SK-N-MC (cell line): ENCODE measurements at regions not wholly inside any gene's neighbourhood (a gene's known extent, or its start where the extent isn't known, plus 50 kb on each side); places are given as distances from the start of the nearest gene placed in this dataset.
"Not testable (repeated sequence)": the region's sequence is repeated elsewhere in the genome, so short reads cannot be mapped to it uniquely, and the experiment has no call there.

Source experiments
- DNase-seq: peaks from one replicate; pipeline ENCODE4 v3.0.0-alpha.2; 2011; ENCODE audit warnings: low read depth, low spot score
- H3K27ac ChIP-seq: fragments of 200-600 bp; sonication (generic); 2 replicates; pipeline ENCODE4 v1.5.1; 2016; ENCODE audit warnings: mixed run types
- H3K36me3 ChIP-seq: fragments of 200-600 bp; sonication (generic); 2 replicates; pipeline ENCODE4 v1.6.1; 2017; ENCODE audit warnings: antibody characterized with exemption, low read length, mixed read lengths; ENCODE audit not compliant: insufficient read depth
- H3K4me3 ChIP-seq: fragments of 200-600 bp; sonication (generic); 2 replicates; pipeline ENCODE4 v1.5.1; 2016
- H3K9ac ChIP-seq: fragments of 200-600 bp; sonication (generic); 2 replicates; pipeline ENCODE4 v1.8.0; 2017; ENCODE audit warnings: mixed run types, mixed read lengths; ENCODE audit not compliant: insufficient read length
- H3K9me3 ChIP-seq: fragments of 200-600 bp; sonication (generic); 2 replicates; pipeline ENCODE4 v1.6.1; 2017; ENCODE audit warnings: low read depth, mild to moderate bottlenecking, antibody characterized with exemption, low read length, moderate library complexity, mixed read lengths
- EZH2 ChIP-seq: fragments of 200-600 bp; sonication (generic); IDR thresholded peaks from one replicate; pipeline ENCODE4 v1.6.1; 2017; ENCODE audit warnings: antibody characterized with exemption
- FOXP2 ChIP-seq: optimal IDR thresholded peaks from 2 replicates; pipeline ENCODE3; 2011; ENCODE audit warnings: mild to moderate bottlenecking, moderate library complexity; ENCODE audit not compliant: insufficient read depth; ENCODE audit errors: extremely low read length, control extremely low read depth
- POLR2AphosphoS5 ChIP-seq: IDR thresholded peaks from 2 replicates; pipeline ENCODE4 v1.6.1; 2012; ENCODE audit warnings: mild to moderate bottlenecking, low read depth, low read length, borderline replicate concordance

DNA sequence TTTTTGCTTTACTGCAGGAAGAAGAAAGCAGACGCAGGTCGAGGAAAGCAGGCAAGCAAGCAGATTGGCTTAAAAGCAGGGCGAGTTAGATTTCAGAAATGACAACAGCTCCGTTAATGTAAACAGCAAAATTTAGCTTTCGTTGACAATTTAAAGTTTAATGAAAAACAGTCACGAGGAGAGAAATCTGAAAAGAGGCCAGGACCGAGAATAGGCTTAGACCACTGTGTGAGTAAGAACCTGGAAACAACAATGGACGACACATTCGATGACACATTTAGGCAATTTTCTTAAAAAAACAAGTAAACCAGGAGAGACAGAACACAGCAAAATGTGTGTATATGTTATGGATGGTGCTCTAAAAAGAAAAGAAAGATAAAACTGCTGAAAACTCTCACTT lies 155.3 kb downstream of the ISOC1 start:
- no peak overlapping the region for H3K4me3 ChIP-seq
- no peaks in the 10 kb centered on the region for H3K36me3 ChIP-seq
- H3K9me3 ChIP-seq: no peaks in the 10 kb centered on the region
- H3K27ac ChIP-seq: no peak overlapping the region
- no peak for DNase-seq
- no peak overlapping the region for H3K9ac ChIP-seq
- no peak for TF ChIP-seq POLR2AphosphoS5
- no peak for TF ChIP-seq EZH2
- TF ChIP-seq FOXP2: no peak

DNA sequence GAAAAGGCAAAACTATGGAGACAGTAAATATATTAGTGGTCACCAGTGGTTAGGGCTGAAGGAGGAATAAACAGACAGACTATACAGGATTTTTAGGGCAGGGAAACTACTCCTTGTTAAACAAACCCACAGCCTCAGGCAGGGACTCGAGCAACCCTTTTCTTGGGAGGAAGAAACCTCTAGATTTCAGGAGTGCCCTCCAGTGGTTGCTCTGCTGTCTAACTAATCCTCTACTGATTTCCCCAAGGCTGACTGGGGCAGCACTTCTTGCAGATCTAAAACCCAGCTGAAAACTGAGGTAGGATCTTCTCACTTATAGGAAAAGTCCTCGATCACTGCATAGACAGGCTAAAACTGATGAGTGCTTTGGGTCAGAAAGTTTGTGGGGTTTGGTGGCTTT lies 176.8 kb downstream of the ISOC1 start:
- TF ChIP-seq POLR2AphosphoS5: no peak
- TF ChIP-seq FOXP2: no peak
- TF ChIP-seq EZH2: no peak
- Histone ChIP-seq H3K36me3 (no peaks in the 10 kb centered on the region), H3K4me3 (no peak overlapping the region), H3K9me3 (no peaks in the 10 kb centered on the region), H3K9ac (no peak overlapping the region), H3K27ac (no peak overlapping the region)
- no peak for DNase-seq

DNA sequence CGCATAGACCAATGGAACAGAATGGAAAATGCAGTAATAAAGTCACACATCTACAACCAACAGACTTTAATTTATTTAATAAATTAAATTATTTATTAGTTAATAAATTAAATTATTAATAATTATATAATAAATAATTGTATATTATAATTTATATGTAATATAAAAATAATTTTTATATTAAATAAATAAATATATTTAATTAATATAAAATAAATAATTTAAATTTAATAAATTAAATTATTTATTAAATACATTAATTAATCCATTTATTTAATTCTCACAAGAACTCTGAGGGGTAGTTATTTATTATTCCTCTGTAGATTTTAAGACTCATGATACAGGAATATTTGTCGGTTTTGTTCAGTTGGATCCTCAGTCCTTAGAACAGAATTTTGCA lies 176.1 kb upstream of the ADAMTS19 start:
- no peaks in the 10 kb centered on the region for H3K36me3 ChIP-seq
- H3K4me3 ChIP-seq: no peak overlapping the region
- TF ChIP-seq FOXP2 (no peak), EZH2 (no peak), POLR2AphosphoS5 (no peak)
- no peak for DNase-seq
- H3K9ac ChIP-seq: no peak overlapping the region
- H3K9me3 ChIP-seq: no peaks in the 10 kb centered on the region
- no peak overlapping the region for H3K27ac ChIP-seq

DNA sequence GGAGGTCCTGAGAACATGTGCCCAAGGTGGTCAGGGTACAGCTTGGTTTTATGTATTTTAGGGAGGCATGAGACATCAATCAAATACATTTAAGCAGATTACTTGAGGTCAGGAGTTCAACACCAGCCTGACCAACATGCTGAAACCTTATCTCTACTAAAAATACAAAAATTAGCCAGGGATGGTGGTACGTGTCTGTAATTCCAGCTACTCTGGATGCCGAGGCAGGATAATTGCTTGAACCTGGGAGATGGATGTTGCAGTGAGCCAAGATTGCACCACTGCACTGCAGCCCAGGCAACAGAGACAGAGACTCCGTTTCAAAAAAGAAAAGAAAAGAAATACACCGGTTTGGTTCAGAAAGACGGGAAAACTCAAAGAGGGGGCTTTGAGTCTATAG lies 165.9 kb upstream of the ADAMTS19 start:
- H3K9me3 ChIP-seq, H3K36me3 ChIP-seq, H3K27ac ChIP-seq, DNase-seq, H3K4me3 ChIP-seq, H3K9ac ChIP-seq: not testable (repeated sequence)

DNA sequence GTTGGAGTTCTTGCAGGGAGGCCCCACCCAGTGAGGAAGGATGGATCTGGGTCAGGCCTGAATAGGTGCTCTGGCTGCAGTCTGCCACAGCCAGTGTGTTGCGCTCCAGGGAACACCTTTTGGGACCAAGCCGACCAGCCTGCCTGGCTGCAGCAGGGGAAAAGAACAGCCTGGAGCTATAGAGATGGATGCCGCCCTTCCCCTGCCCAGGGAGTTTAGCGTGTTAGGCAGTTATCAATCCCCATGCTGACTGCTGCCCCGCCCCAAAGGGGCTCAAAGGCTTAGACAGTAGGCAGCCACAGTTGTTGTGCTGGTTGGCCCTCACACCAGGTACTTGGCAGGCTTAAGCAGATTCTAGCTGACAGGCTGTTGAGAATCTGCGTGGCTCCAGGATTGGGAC lies 153.4 kb upstream of the ADAMTS19 start:
- DNase-seq: no peak
- Histone ChIP-seq H3K36me3 (no peaks in the 10 kb centered on the region), H3K9me3 (no peaks in the 10 kb centered on the region), H3K4me3 (no peak overlapping the region), H3K9ac (no peak overlapping the region), H3K27ac (no peak overlapping the region)
- no peak for TF ChIP-seq EZH2
- no peak for TF ChIP-seq POLR2AphosphoS5
- no peak for TF ChIP-seq FOXP2

DNA sequence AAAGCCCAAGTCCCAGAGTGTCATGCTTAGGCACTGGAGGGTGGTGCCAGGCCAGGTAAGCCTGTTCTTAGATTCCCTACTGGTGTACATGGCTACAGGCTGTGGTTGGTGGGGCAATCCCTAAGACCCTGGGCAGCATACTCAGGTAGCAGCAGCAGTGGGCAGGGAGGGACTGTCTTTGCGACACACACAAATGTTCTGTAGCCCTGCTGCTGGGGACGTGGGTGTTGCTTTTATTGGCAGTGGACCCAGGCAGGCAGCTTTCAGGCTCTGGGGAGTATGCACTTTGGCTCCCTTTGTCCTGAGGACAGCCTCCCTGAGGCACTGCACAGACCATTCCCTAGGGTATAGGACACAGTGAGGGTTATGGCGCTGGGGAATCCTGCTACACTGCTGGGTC lies 137.1 kb upstream of the ADAMTS19 start:
- Histone ChIP-seq H3K4me3 (no peak overlapping the region), H3K9me3 (no peaks in the 10 kb centered on the region), H3K36me3 (no peaks in the 10 kb centered on the region), H3K27ac (no peak overlapping the region), H3K9ac (no peak overlapping the region)
- no peak for DNase-seq
- TF ChIP-seq EZH2 (no peak), POLR2AphosphoS5 (no peak), FOXP2 (no peak)

DNA sequence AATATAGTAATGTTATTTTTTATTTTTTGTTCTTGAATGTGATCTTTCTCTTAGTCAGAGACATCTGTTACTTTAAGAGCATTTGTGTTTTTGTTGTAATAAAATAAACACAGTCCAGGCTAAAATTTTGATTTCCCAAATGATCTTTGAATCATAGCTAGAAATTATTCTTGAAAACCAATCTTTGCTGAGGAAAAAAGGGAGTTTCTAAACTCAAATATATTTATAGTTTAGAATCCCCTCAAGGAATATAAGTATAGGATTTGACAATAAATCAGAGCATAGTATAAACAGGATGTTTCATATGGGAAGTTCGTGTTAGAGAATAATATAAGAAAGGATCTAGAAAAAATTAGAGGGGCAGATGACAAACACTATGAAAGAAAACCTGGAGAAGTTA lies 118.8 kb upstream of the ADAMTS19 start:
- H3K36me3 ChIP-seq: no peaks in the 10 kb centered on the region
- H3K9ac ChIP-seq: no peak overlapping the region
- TF ChIP-seq FOXP2 (no peak), EZH2 (no peak), POLR2AphosphoS5 (no peak)
- no peak overlapping the region for H3K27ac ChIP-seq
- no peak overlapping the region for H3K4me3 ChIP-seq
- no peaks in the 10 kb centered on the region for H3K9me3 ChIP-seq
- DNase-seq: no peak

DNA sequence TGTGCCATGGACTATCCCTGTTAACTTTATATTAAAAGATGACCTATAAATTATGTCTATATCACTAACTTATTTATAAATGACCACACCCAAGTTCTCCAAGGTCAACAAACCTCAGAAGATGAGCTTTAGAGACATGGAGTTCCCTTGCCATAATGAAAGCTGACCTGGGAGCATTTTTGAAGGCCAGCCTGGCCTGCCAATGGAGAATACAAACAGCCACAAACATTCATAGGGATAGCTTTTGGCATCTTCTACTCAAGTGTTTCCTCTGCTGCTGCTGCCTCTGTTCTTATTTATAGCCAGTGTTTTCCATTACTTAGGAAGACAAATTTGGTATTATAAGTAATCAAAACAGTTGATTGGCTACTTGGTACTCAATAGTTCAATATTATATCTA lies 117.3 kb upstream of the ADAMTS19 start:
- Histone ChIP-seq H3K9me3 (no peaks in the 10 kb centered on the region), H3K36me3 (no peaks in the 10 kb centered on the region), H3K27ac (no peak overlapping the region), H3K9ac (no peak overlapping the region), H3K4me3 (no peak overlapping the region)
- no peak for TF ChIP-seq FOXP2
- no peak for DNase-seq

DNA sequence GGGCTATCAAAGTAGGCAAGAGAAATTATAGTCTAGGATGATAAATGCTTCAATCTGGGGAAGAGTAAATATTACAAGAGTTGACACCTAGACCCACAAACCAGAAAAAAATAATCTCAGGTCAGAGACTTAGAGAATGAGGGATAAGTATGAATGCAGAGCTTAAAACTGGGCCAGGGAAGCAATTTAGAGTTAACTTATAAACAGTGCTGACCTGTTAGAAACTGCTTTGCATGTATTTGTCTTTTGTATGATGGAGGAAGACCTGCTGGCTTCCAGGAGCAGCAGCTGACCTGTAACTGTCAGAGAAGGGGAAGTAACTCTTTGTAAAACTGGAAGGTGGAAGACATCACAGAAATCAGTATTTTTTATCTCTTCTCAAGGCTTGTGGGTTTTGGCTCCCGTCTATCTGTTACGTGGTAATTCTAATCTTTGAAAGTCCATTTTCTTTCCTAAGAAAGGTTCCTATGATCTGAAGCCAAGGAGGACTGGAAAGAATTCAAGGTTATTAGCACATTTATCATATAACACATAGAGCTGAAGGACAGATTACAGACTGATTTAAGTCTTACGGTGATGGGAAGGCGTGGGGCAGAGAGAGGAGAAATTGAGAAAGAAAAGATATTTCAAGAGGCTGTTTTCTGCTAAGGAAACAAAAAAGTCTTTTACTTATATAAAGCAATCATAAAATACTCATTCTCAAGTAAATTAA lies 114.7 kb upstream of the ADAMTS19 start:
- no peak for DNase-seq
- H3K9ac ChIP-seq: no peak overlapping the region
- TF ChIP-seq EZH2 (no peak), POLR2AphosphoS5 (no peak), FOXP2 (no peak)
- no peak overlapping the region for H3K4me3 ChIP-seq
- no peaks in the 10 kb centered on the region for H3K36me3 ChIP-seq
- H3K9me3 ChIP-seq: no peaks in the 10 kb centered on the region
- H3K27ac ChIP-seq: no peak overlapping the region

DNA sequence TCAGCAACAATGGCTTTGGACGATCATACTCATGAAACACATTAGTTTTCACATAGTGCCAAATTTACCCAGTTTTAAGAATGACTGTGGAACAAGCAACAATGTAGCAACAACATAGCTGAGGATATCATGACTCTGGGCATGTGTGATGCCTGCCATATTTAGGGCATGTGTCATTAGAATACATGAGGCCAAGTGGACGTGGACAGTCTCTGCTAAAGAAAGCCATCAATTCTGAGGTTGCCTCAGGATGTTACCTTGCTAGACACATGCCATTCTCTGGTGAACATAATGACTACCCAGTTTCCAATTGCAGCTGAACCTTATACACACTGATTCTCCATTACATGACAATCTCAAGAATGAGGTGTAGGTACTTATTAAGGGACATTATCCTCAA lies 103.3 kb upstream of the ADAMTS19 start:
- TF ChIP-seq FOXP2 (no peak), POLR2AphosphoS5 (no peak), EZH2 (no peak)
- H3K4me3 ChIP-seq: no peak overlapping the region
- no peaks in the 10 kb centered on the region for H3K9me3 ChIP-seq
- no peak for DNase-seq
- no peak overlapping the region for H3K9ac ChIP-seq
- no peaks in the 10 kb centered on the region for H3K36me3 ChIP-seq
- no peak overlapping the region for H3K27ac ChIP-seq
